OCI-LY3 (cell line): ENCODE measurements at regions not wholly inside any gene's neighbourhood (a gene's known extent, or its start where the extent isn't known, plus 50 kb on each side); places are given as distances from the start of the nearest gene placed in this dataset.

ENCODE experiments used
- CTCF ChIP-seq: fragments of 200-600, 300-600 bp; sonication (generic); IDR thresholded peaks from 2 replicates; pipeline ENCODE4 v1.5.1; 2014; ENCODE audit warnings: antibody characterized with exemption, low read length, low read depth
- EZH2phosphoT487 ChIP-seq: fragments of 200-600 bp; shearing (Covaris generic); IDR thresholded peaks from 2 replicates; pipeline ENCODE4 v1.6.1; 2018; ENCODE audit warnings: antibody characterized with exemption, mixed run types, low read depth

GRCh38 chrX:134171661-134172587 is 65.1 kb upstream of the CCDC160 start:
- no peak for TF ChIP-seq CTCF
- TF ChIP-seq EZH2phosphoT487, result no peak
